Gastrocnemius medialis (tissue), 4 donors: ENCODE measurements at regions not wholly inside any gene's neighbourhood (a gene's known extent, or its start where the extent isn't known, plus 50 kb on each side); places are given as distances from the start of the nearest gene placed in this dataset.

Source experiments
- ATAC-seq, 2 donors: fragments of 150-250 bp; one replicate each; pipeline ENCODE4 v1.9.1; 2016
- DNase-seq, 2 donors: peaks; one replicate each; pipeline ENCODE4 v3.0.0-alpha.2; 2019
- H3K27ac ChIP-seq, 4 donors: fragments of 200-600 bp; sonication (generic); 1 replicate in 1 of 4; 2 replicates in 3 of 4; pipeline ENCODE4 v1.5.1; 2016 to 2018; ENCODE audit warnings: mild to moderate bottlenecking in 2 of 4, moderate library complexity in 1 of 4
- H3K27me3 ChIP-seq, 3 donors: fragments of 200-600 bp; sonication (generic) in 2 of 3; 1 replicate in 1 of 3; 2 replicates in 2 of 3; pipeline versions ENCODE4 v1.5.1 to v1.6.0; 2016 to 2019; ENCODE audit warnings: mild to moderate bottlenecking in 1 of 3, moderate library complexity in 1 of 3
- H3K36me3 ChIP-seq, 2 donors: fragments of 200-600 bp; sonication (generic) in 1 of 2; one replicate each; pipeline ENCODE4 v1.5.1; 2017 to 2018
- H3K4me1 ChIP-seq, 2 donors: fragments of 200-600 bp; sonication (generic) in 1 of 2; one replicate each; pipeline ENCODE4 v1.5.1; 2016 to 2017; ENCODE audit warnings: mild to moderate bottlenecking in 2 of 2
- H3K4me3 ChIP-seq, 4 donors: fragments of 200-600 bp; sonication (generic) in 3 of 4; 1 replicate in 1 of 4; 2 replicates in 3 of 4; pipeline ENCODE4 v1.5.1; 2016 to 2019; ENCODE audit warnings: mild to moderate bottlenecking in 2 of 4
- H3K9me3 ChIP-seq, 3 donors: fragments of 200-600 bp; sonication (generic) in 2 of 3; 1 replicate in 1 of 3; 2 replicates in 2 of 3; pipeline ENCODE4 v1.5.1; 2016 to 2019
- CTCF ChIP-seq, 5 experiments: fragments of 450-650 bp in 3 of 5; fragments of 200-600 bp in 2 of 5; sonication (generic) in 2 of 5; IDR thresholded peaks in 4 of 5; conservative IDR thresholded peaks in 1 of 5; 1 replicate in 4 of 5; 2 replicates in 1 of 5; pipeline ENCODE4 v1.5.1; 2016 to 2019; ENCODE audit warnings: antibody characterized with exemption in 5 of 5, mild to moderate bottlenecking in 3 of 5, moderate library complexity in 3 of 5
- POLR2A ChIP-seq, 2 donors: fragments of 450-650 bp; IDR thresholded peaks; one replicate each; pipeline ENCODE4 v1.6.1; 2017; ENCODE audit warnings: antibody characterized with exemption in 2 of 2, mild to moderate bottlenecking in 2 of 2, moderate library complexity in 2 of 2
- in situ Hi-C, 4 donors: fragments of 200-750 bp; cut with MboI; loops; one replicate each; pipeline versions ENCODE4 v1.15.0 to v1.8.0; 2017; ENCODE audit warnings: low sequenced_read_pairs in 4 of 4
- intact Hi-C: fragments of 100-400 bp; cut with DNase I; formaldehyde crosslinking; loops from one replicate; pipeline ENCODE4 v1.15.1; 2023; ENCODE audit warnings: low total_unique reads

GRCh38 chr2:11989354-11989703 is 242.9 kb downstream of the LPIN1 start:
- Histone ChIP-seq H3K4me3 (no peak overlapping the region), H3K27ac (no peak overlapping the region), H3K9me3 (no peaks in the 10 kb centered on the region), H3K36me3 (no peaks in the 10 kb centered on the region), H3K27me3 (peaks cover 0 to 4% (median 0%) of the 10 kb centered on the region in 3 donors), H3K4me1 (no peaks in the 10 kb centered on the region)
- ATAC-seq (no peak), DNase-seq (no peak)
- intact Hi-C loops (no loop called here), in situ Hi-C loops (no loop called here)
- TF ChIP-seq POLR2A (IDR thresholded peaks at IDR 0.05), result no peak
- TF ChIP-seq CTCF (IDR thresholded peaks at IDR 0.05 in 4 of 5, conservative IDR thresholded peaks at IDR 0.05 in 1 of 5), result no peak

- H3K27me3 ChIP-seq, result no peaks in the 10 kb centered on the region
- intact Hi-C loops, result no loop called here
- no peak overlapping the region for H3K4me3 ChIP-seq
Observed at GRCh38 chr2:11990576-11990975, 244.1 kb downstream of the LPIN1 start.

GRCh38 chr2:11993749-11994148 is 247.3 kb downstream of the LPIN1 start:
- H3K27ac ChIP-seq, result no peak overlapping the region
- ATAC-seq, result no peak
- no peaks in the 10 kb centered on the region for H3K4me1 ChIP-seq
- H3K36me3 ChIP-seq, result no peaks in the 10 kb centered on the region
- in situ Hi-C loops (no loop called here), intact Hi-C loops (no loop called here)
- TF ChIP-seq POLR2A (IDR thresholded peaks at IDR 0.05) (no peak), CTCF (IDR thresholded peaks at IDR 0.05 in 4 of 5, conservative IDR thresholded peaks at IDR 0.05 in 1 of 5) (no peak)
- H3K4me3 ChIP-seq, result no peak overlapping the region
- H3K27me3 ChIP-seq, result no peaks in the 10 kb centered on the region
- DNase-seq, result no peak
- no peaks in the 10 kb centered on the region for H3K9me3 ChIP-seq

More at GRCh38 chr2:11990576-11990975, 244.1 kb downstream of the LPIN1 start:
- in situ Hi-C loops, result no loop called here
- ATAC-seq (no peak), DNase-seq (no peak)
- Histone ChIP-seq H3K36me3 (no peaks in the 10 kb centered on the region), H3K4me1 (no peaks in the 10 kb centered on the region), H3K27ac (no peak overlapping the region), H3K9me3 (no peaks in the 10 kb centered on the region)
- TF ChIP-seq POLR2A (IDR thresholded peaks at IDR 0.05), result no peak
- no peak for TF ChIP-seq CTCF (IDR thresholded peaks at IDR 0.05 in 4 of 5, conservative IDR thresholded peaks at IDR 0.05 in 1 of 5)

GRCh38 chr2:11995456-11995855 is 249.0 kb downstream of the LPIN1 start:
- Histone ChIP-seq H3K36me3 (no peaks in the 10 kb centered on the region), H3K4me1 (no peaks in the 10 kb centered on the region), H3K4me3 (no peak overlapping the region), H3K9me3 (no peaks in the 10 kb centered on the region), H3K27me3 (no peaks in the 10 kb centered on the region), H3K27ac (no peak overlapping the region)
- DNase-seq, result no peak
- intact Hi-C loops (no loop called here), in situ Hi-C loops (no loop called here)
- TF ChIP-seq CTCF (IDR thresholded peaks at IDR 0.05 in 4 of 5, conservative IDR thresholded peaks at IDR 0.05 in 1 of 5) (no peak), POLR2A (IDR thresholded peaks at IDR 0.05) (no peak)
- ATAC-seq, result no peak

- Histone ChIP-seq H3K9me3 (no peaks in the 10 kb centered on the region), H3K4me3 (no peak overlapping the region), H3K27ac (no peak overlapping the region), H3K4me1 (no peaks in the 10 kb centered on the region), H3K36me3 (no peaks in the 10 kb centered on the region), H3K27me3 (no peaks in the 10 kb centered on the region)
- ATAC-seq (no peak), DNase-seq (no peak)
- TF ChIP-seq CTCF (IDR thresholded peaks at IDR 0.05 in 4 of 5, conservative IDR thresholded peaks at IDR 0.05 in 1 of 5) (no peak), POLR2A (IDR thresholded peaks at IDR 0.05) (no peak)
- in situ Hi-C loops (no loop called here), intact Hi-C loops (no loop called here)
Observed at GRCh38 chr2:11996618-11997017, 250.2 kb downstream of the LPIN1 start.
